Stimulated activated CD4-positive, alpha-beta T cell treated with anti-CD3 and anti-CD28 coated beads, TNF-alpha, amount 100 ng/mL, for 1 hour (primary cell): ENCODE measurements at regions not wholly inside any gene's neighbourhood (a gene's known extent, or its start where the extent isn't known, plus 50 kb on each side); places are given as distances from the start of the nearest gene placed in this dataset.

Experiments
- DNase-seq, 3 donors: peaks; one replicate each; pipeline ENCODE4 v3.0.0-alpha.2; 2020; ENCODE audit warnings: low read depth in 3 of 3, low spot score in 1 of 3

DNA sequence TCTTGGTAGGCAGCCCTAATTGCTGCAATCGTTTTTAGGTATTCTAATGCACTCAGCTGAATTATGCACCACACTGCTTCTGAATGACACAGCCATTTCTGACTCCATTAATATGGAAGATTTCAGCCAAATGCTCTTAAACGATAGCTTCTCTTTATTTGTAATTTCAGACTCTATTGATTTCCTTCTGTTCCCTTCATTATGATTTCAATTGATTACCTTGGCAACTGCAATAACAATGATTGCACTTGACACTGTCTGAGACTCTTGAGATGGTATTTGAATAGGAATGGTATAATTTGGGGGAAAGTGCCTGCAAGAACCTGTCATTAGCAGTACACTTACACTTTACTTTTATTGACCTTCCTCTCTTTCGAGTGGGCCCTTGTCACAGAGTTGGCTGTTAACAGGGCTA lies 296.1 kb upstream of the DMAC1 start:
- DNase-seq: no peak

DNA sequence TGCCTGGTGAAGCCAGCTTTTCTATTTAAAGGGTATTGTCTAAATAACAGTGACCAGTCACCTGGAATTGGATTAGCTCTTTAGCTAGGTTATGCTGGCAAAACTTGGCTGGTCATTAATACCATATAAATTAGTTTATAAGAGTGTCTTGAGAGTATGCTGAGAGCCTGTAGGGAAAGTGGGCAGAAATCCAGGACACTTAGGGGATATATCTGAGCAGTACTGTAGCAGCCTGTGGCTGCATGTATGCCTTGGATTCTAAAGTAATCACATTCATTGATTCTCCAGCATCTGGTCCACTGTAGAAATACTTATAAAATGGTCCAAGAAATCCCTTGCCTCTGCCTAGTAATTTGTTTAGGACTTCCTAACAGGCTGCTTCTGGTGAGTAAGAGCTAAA lies 288.9 kb upstream of the DMAC1 start:
- no peak for DNase-seq

DNA sequence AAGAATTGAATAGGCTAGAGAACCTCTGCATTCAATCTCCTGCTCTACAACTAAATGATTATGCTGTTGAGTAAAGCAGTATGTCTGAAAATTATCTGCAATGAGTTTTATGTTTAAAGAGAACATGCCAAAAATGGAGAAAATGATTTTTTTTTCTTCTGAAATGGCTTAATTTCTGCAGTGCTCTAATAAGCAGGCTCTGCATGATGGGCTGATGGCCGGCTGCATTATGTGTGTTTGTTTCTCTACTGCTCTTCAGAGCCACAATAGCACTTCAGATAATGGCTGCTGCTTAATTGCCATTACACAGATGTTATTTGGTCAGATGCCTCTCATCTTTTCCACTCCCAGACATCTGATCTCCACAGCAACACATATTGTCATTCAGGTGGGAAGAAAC lies 286.4 kb upstream of the DMAC1 start:
- no peak for DNase-seq

DNA sequence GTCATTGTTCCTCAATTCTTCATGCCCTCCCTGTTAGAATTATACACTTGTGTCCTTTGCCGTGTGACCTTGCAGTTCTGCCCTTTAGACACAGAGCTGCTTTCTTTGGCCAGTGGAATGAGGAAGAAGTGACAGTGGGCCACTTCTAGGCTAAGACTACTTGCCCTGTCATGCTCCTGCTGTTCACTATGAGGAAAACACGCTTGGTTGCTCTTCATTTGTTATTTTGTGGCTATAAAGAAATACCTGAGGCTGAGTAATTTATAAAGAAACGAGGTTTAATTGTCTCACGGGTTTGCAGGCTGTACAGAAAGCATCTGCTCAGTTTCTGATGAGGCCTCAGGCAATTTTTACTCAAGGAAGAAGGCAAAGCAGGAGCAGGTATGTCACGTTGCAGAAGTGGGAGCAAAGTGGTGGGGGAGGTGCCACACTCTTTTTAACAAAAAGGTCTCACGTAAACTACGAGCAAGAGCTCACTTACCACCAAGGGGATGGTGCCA lies 279.1 kb upstream of the DMAC1 start:
- DNase-seq: no peak

DNA sequence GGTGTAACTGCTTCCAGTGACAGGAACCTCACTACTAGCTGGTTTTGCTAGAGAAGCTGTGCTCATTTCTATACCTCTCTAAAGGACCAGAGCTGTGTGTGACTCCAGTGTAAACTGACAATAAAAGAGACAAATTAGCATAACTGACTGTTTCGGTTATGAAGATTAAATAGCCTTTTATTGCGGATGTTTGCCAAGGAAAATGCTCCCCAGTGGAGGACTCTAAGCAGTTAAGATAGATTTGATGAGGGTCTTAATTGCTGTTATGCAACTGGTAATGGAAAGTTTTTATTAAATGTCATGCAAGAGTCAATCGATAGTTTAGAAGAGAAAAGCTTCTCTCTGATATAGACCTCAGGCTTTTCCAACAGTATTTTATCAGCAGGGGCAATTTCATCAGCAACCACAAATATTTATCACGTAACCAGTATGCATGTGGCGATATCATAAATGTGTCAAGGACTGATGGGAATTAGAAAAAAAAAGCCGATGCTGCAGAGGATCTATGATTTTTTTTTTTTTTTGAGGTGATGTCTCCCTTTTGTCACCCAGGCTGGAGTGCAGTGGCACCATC lies 275.2 kb upstream of the DMAC1 start:
- no peak for DNase-seq

DNA sequence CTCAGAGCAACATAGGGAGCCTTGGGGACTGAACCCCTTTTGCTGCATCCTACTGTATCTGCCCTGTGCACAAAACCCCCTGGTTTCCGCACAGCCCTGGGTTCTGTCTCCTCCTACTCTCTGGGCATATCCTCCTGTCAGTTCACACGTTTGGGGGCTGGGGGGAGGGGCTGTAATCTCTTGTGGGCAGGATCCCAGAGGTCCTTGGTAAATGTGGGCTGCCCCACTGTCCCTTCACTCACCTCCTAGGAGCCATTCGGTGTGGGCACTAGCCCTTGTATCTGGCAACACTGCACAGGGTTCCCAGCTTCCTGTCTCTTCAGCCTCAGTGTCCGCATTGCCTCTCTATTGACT lies 271.8 kb upstream of the DMAC1 start:
- no peak for DNase-seq

DNA sequence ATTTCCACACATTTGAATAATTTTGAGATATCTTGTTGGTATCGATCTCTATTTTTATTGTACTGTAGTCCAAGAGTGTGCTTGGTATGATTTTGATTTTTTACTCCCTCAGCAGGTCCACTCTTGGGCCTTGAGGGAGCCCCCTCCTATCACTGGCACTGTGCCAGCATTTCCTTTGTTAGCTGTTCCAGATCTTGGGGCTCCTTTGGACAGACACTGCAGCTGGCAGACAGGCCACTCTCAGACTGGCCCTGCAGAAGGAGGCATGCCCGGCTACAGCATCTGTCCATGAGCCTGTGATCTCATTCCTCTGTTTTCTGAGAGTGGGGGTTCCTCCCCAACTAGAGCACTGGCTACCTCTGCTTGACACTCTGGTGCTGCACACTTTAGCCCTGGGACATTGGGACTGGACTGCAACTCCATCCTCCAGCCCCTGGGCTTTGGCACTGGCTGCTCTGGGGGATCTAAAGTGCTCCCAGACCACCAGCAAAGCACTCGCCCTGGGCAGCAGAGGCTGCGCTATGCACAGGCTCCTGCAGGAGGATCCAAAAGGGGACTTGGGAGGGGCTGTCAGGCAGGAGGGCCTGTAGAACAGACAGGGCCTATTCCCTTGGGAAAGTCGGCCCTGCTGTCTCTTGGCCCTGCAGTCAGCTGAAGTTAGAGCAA lies 271.3 kb upstream of the DMAC1 start:
- DNase-seq: no peak

DNA sequence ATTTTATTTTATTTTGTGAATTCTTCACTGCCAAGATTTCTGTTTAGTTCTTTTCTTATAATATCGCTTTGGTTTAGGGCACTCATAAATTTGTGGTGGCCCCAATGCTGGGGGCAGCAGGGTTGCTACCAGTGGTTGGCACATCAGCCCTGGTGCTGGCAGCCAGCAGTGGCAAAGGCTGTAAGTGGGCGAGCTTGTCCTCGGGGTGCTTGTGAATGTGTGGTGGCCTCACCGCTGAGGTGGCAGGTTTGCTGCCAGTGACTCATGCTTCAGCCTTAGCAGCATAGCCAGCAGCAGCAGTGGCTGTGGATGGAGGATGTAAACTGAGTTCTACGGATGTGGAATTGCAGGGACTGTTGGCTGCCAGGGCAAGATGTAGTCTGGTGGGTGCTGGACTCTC lies 262.9 kb upstream of the DMAC1 start:
- DNase-seq: no peak

DNA sequence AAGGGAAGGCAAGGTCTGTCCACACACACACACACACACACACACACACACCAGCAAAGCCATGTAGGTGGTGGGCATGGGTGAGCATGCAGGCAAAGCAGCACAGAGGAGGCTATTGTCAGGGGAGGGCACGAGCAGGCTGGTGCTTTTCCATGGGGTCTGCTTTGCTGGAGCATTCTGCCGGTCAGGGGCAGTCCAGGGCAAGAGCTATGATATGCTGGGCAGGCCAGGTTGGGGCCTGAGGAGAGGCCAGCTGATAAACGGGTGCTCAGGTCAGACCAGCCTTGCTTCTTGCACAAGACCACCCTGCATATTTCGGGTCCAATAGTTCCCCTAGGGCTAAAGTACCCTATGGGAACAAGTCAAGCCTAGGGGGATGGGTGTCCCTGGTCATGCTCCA lies 253.9 kb upstream of the DMAC1 start:
- no peak for DNase-seq

DNA sequence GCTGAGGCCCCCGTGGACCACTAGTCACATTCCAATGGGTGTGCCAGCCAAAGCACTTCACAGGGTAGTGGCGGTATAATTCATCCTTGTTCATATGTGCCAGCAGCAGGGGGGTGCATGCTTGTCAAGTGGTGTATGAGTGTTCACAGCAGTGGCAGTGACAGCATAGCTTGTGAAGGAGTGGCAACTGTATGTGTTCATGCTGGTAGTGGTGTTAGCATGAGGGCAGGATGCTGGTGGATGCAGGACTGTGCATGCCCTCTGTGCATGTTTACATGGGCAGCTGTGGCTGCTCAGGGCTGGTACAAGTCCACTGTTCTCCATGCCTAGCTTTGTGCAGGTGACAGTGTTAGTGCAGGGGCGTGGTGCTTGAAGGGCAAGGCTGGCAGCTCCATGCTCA lies 253.4 kb upstream of the DMAC1 start:
- DNase-seq: no peak

DNA sequence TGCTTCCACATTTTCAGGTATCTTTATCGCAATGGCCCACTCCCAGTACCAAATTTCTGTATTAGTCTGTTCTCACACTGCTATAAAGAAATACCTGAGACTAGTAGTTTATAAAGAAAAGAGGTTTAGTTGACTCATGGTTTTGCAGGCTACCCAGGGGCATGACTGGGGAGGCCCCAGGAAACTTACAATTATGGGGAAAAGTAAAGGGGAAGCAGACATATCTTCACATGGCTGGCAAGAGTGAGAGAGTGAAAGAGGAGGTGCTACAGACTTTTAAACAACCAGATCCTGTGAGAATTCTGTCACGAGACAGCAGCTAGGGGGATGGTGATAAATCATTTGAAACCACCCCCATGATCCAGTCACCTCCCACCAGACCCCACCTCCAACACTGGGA lies 238.2 kb upstream of the DMAC1 start:
- no peak for DNase-seq

DNA sequence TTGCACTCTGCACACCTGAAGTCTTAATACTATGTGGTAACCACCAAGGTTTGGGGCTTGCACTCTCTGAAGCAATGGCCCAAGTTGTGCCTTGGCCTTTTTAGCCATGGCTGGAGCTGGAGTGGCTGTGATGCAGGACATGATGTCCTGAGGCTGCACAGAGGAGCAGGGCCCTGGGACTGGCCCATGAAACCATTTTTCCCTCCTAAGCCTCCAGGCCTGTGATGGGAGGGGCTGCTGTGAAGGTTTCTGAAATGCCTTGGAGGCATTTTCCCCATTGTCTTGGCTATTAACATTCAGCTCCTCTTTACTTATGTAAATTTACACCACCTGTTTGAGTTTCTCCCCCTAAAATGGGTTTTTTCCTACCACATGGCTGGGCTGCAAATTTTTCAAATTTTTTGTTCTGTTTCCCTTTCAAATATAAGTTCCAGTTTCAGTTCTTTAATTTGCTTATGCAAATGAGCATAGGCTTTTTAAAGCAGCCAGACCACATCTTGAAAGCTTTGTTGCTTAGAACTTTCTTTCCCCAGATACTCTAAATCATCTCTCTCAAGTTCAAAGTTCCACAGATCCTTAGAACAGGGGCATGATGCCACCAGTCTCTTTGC lies 237.4 kb upstream of the DMAC1 start:
- DNase-seq: no peak

DNA sequence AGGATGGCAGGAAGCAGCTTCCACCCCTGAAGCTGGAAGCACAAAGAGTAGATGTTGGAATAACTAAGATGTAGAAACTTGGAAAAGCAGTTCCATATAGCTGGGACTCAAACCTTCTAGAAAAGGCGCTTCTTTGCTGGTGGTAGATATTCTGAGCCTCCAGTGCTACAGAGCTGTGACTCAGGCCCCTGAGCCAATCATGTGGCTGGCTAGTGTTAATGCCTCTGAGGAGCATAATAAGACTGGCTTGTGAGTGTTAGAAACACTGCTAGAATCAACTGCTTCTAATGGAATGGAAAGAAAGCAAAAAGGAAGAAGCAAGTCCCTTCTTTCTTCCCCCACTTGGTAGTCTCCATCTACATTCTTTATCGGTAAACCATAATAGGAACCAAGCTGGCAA lies 234.2 kb upstream of the DMAC1 start:
- no peak for DNase-seq

DNA sequence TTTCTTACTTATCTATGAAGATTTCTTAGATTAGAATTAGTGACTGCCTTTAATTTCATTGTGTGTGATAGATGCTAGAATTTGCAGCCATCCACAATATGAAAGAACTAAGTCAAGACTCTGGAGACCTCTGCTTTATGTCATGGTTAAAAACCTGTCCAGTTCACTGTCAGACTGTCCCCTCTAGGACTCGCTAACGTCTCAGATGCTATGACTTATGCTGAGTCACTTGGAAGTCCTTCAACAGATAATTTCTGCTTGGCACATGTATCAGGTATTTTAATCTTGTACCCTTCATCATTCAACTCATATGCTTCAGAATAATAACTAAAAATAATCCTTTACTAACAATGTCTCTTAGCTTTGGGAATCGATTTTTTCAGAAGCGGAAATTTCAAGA lies 230.5 kb upstream of the DMAC1 start:
- DNase-seq: no peak

DNA sequence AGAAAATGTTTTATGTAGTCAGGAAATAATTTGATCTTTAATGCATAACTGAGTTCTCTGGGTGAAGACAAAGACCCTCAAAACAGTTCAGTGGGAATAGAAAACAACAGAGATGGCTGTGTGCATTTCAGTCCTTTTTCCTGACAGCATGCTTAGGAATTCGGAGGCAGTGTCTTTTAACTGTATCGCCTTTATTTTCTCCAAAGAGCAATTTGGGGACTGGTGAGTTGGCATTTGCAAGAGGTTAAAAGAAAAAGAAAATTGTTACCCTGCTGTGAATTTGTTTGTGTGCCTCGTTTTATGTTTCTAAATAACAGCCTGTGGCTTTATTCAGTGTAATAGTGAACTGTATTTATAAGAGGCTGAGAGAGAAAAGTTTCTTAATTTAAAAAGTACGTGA lies 227.8 kb upstream of the DMAC1 start:
- DNase-seq: no peak

DNA sequence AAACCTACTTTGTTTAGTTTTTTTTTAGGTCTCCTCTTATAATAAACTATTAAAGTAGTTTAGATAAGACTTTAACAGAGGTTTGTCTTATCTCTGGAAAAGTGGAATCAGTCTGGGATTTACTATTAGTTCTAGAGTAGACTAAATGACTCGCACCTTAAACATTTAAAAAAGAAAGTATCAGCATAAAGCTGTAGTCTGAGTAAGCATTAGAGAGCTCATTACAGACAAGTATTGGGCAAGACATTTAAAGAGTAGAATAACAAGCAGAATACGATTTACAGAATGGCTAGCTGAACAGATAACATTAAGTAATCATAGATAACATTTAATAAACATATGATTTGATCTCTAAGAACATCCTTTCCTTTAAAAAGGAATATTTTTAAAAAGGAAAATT lies 226.0 kb upstream of the DMAC1 start:
- no peak for DNase-seq

DNA sequence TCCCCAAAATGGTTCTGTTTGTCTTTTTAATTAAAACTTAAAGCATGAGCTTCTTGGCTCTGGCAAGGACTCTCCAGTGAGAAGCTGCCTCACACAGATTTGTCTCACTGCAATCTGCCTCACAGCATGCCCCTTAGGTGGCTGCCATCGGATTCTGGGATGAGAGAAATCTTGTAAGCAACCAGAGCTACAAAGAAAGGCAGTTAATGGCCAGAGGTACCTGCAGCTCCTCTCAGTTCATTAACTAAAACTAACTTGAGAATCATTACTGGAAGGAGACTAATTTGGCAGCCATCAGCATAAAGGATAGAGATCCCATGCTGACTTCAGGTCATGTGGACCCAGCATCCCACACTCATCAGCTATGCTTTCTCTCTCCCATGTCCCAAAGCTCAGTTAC lies 220.6 kb upstream of the DMAC1 start:
- no peak for DNase-seq

DNA sequence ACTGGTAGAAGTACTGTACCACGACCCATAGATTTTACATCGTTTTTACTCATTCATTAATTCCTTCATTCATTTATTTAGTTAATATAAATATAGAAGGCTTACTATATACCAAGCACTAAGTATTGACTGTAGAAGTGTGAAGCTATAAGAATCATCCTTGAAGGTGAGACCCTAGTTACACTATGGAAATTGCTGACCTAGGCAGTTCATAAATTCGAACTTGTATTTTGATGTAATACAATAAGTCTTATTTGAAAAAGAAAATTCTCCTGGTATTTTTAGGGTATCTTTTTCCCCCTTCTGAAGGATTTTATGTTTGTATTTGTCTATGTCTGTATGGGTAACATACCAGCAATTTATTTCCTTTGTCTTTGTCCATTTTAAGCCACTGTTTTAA lies 220.1 kb upstream of the DMAC1 start:
- no peak for DNase-seq

DNA sequence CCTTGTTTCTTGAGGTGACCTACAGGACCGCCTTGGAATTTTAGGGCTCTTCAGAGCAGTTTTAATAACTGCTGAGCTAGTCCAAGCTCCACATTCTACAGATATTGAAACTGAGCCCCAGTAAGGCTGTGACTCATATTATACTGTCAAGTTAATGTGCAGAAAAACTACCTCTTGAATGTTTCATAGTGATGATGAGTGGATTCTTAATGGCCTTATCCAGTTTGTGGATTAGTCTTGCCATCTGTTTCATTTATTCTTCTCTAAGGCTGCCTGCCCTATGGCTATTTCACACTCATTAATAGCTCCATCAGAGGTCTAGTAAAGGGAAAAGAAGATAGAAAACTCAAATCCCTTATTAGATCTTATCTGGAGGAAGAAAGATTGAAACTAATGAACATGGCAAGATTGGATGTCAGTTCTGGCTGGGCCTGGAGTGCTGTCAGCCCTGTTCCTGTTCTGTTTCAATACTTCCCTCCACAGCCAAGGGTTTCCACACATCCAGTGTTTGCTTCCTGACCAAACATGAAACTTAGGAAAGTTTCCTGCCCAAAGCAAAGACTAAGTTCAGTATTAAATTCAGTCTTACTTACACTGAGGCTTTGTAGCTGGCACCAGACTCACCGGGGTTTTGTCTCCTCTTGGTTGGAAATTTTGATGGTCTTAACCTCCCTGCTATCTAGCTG lies 215.6 kb upstream of the DMAC1 start:
- no peak for DNase-seq

DNA sequence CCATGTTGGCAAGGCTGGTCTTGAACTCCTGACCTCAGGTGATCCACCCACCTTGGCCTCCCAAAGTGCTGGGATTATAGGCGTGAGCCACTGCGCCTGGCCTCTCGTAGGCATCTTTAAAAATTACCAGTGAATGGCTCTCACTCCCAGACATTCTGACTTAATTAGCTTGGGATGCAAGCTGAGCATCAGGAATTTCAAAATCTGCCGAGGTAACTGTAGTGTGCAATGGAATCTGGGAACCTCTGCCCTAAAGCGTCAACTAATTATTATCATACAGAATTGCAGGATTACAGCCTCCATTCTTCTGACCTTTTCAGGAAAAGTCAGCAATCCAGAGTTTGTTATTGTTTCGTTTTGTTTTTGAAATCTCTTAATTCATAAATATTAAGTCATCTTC lies 213.4 kb upstream of the DMAC1 start:
- DNase-seq: no peak

DNA sequence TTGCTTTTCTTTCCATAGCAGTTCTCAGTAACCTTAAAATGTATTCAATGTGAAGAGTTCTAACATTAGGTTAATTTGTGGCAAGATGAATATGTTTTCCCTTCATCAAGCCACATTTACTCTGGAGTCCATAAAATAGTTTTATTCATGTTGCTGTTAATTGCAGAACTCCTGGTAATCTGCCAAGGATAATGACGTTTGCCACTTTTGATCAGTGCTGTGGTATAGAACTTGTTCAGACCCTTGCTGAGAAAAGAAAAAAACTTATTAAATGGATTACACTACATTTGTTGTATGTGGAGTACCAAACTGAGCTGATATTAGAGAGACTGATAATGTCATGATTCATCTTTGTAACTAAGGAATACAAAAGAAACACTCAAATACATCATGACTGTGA lies 212.4 kb upstream of the DMAC1 start:
- no peak for DNase-seq

DNA sequence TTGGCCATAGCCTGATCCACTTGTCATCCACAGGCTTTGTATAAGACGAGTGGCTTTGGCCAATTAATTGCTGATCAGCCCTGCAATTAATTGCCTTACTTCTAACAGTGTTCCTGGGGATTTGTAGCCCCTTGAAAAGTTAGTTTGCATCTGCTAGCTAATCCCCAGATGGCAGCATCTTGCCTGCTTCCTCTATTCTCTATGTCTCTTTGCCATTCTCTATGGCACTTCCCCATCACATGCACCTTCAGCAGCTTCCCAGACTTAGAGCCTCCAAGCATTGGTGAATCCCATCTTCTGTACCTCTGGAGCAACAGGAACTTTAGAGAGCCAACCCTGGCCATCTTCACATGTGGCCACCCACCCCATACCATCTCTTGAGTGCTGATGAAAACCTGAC lies 197.0 kb upstream of the DMAC1 start:
- DNase-seq: no peak
